Chondrocyte (in vitro differentiated cells): ENCODE measurements at regions not wholly inside any gene's neighbourhood (a gene's known extent, or its start where the extent isn't known, plus 50 kb on each side); places are given as distances from the start of the nearest gene placed in this dataset.

Source experiments
- DNase-seq: peaks from one replicate; pipeline ENCODE4 v3.0.0; 2021; ENCODE audit warnings: mixed read lengths, low spot score
- H3K27ac Mint-ChIP-seq: one replicate; pipeline ENCODE4 v1.8.0; 2021; ENCODE audit warnings: mild to moderate bottlenecking, moderate library complexity, mixed read lengths; ENCODE audit not compliant: unreplicated experiment
- H3K27me3 Mint-ChIP-seq: 2 replicates; pipeline ENCODE4 v1.8.0; 2021; ENCODE audit warnings: low read depth, mixed read lengths
- H3K36me3 Mint-ChIP-seq: 2 replicates; pipeline ENCODE4 v1.8.0; 2021; ENCODE audit warnings: low read depth, mixed read lengths
- H3K4me1 Mint-ChIP-seq: 2 replicates; pipeline ENCODE4 v1.8.0; 2021; ENCODE audit warnings: low read depth, mild to moderate bottlenecking, mixed read lengths
- H3K4me3 Mint-ChIP-seq: one replicate; pipeline ENCODE4 v1.8.0; 2021; ENCODE audit warnings: mild to moderate bottlenecking, moderate library complexity, mixed read lengths; ENCODE audit not compliant: unreplicated experiment
- H3K9me3 Mint-ChIP-seq: 2 replicates; pipeline ENCODE4 v1.8.0; 2021; ENCODE audit warnings: low read depth, mixed read lengths
- CTCF ChIP-seq: fragments of 200-600 bp; sonication (generic); IDR thresholded peaks from 2 replicates; pipeline ENCODE4 v1.5.0; 2021; ENCODE audit warnings: antibody characterized with exemption, mild to moderate bottlenecking, moderate library complexity

GRCh38 chr13:44093607-44094564 is 214.2 kb downstream of the LACC1 start:
- no peaks in the 10 kb centered on the region for H3K27me3 Mint-ChIP-seq
- TF ChIP-seq CTCF, result no peak
- H3K36me3 Mint-ChIP-seq, result no peaks in the 10 kb centered on the region
- H3K27ac Mint-ChIP-seq, result no peak overlapping the region
- DNase-seq, result no peak
- H3K4me1 Mint-ChIP-seq, result no peaks in the 10 kb centered on the region
- no peak overlapping the region for H3K4me3 Mint-ChIP-seq
- peaks cover 7% of the 10 kb centered on the region for H3K9me3 Mint-ChIP-seq

GRCh38 chr13:44096901-44097300 is 217.2 kb downstream of the LACC1 start:
- TF ChIP-seq CTCF, result no peak
- no peak for DNase-seq
- peaks cover 3% of the 10 kb centered on the region for H3K36me3 Mint-ChIP-seq

GRCh38 chr13:44098559-44098958 is 218.9 kb downstream of the LACC1 start:
- no peaks in the 10 kb centered on the region for H3K4me1 Mint-ChIP-seq
- H3K9me3 Mint-ChIP-seq, result peaks cover 20% of the 10 kb centered on the region
- no peaks in the 10 kb centered on the region for H3K27me3 Mint-ChIP-seq
- no peak overlapping the region for H3K27ac Mint-ChIP-seq
- no peak overlapping the region for H3K4me3 Mint-ChIP-seq
- no peak for DNase-seq
- peaks cover 6% of the 10 kb centered on the region for H3K36me3 Mint-ChIP-seq
- no peak for TF ChIP-seq CTCF

More at GRCh38 chr13:44096901-44097300, 217.2 kb downstream of the LACC1 start:
- Mint-ChIP-seq H3K27ac (no peak overlapping the region), H3K4me1 (no peaks in the 10 kb centered on the region), H3K4me3 (no peak overlapping the region), H3K27me3 (no peaks in the 10 kb centered on the region), H3K9me3 (peaks cover 15% of the 10 kb centered on the region)

GRCh38 chr13:44101347-44102083 is 221.8 kb downstream of the LACC1 start:
- H3K4me1 Mint-ChIP-seq, result peaks cover 7% of the 10 kb centered on the region
- TF ChIP-seq CTCF, result no peak
- no peak overlapping the region for H3K27ac Mint-ChIP-seq
- DNase-seq, result no peak
- peaks cover 20% of the 10 kb centered on the region for H3K9me3 Mint-ChIP-seq
- H3K36me3 Mint-ChIP-seq, result peaks cover 8% of the 10 kb centered on the region
- H3K27me3 Mint-ChIP-seq, result no peaks in the 10 kb centered on the region
- no peak overlapping the region for H3K4me3 Mint-ChIP-seq

GRCh38 chr13:44103429-44104196 is 223.9 kb downstream of the LACC1 start:
- no peak overlapping the region for H3K4me3 Mint-ChIP-seq
- peaks cover 8% of the 10 kb centered on the region for H3K36me3 Mint-ChIP-seq
- no peak overlapping the region for H3K27ac Mint-ChIP-seq
- no peak for DNase-seq
- peaks cover 20% of the 10 kb centered on the region for H3K9me3 Mint-ChIP-seq
- no peaks in the 10 kb centered on the region for H3K27me3 Mint-ChIP-seq
- TF ChIP-seq CTCF, result no peak
- H3K4me1 Mint-ChIP-seq, result peaks cover 14% of the 10 kb centered on the region
